GM12891 (cell line): ENCODE measurements at regions not wholly inside any gene's neighbourhood (a gene's known extent, or its start where the extent isn't known, plus 50 kb on each side); places are given as distances from the start of the nearest gene placed in this dataset.

ENCODE experiments used
- PAX5 ChIP-seq: IDR thresholded peaks from 2 replicates; pipeline ENCODE4 v1.6.1; 2011; ENCODE audit warnings: low read length, moderate library complexity, mild to moderate bottlenecking; ENCODE audit not compliant: insufficient read depth, severe bottlenecking
- POLR2A ChIP-seq: IDR thresholded peaks from 2 replicates; pipeline ENCODE4 v1.6.1; 2011; ENCODE audit warnings: low read depth, low read length, control low read depth
- POLR2AphosphoS5 ChIP-seq: IDR thresholded peaks from 2 replicates; pipeline ENCODE4 v1.6.1; 2011; ENCODE audit warnings: low read depth, low read length, control low read depth
- POU2F2 ChIP-seq: IDR thresholded peaks from 2 replicates; pipeline ENCODE4 v1.6.1; 2011; ENCODE audit warnings: low read depth, mild to moderate bottlenecking, control low read depth, low read length, moderate library complexity
- SPI1 ChIP-seq: IDR thresholded peaks from 2 replicates; pipeline ENCODE4 v1.6.1; 2011; ENCODE audit warnings: low read depth, low read length, control low read depth
- TAF1 ChIP-seq: IDR thresholded peaks from 2 replicates; pipeline ENCODE4 v1.6.1; 2011; ENCODE audit warnings: low read depth, low read length, control low read depth

DNA sequence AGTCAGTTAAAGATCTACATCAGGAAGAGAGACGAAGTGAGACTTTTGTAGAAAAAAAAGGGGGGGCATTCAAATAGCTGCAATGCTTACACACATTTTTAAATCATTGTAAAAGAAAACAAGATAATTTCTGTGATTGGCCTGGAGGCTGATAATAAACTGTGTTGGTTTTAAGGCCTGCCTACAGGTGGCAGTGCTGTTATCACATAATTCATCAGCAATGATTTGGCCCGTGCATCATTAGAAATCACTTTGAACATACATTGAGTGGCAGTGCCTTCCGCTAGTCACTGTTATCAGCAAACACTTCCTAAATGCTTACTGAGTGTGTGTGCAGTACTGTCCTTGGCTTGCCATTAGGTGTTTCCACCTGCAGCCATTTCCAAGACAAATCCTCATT lies 831.9 kb downstream of the TRIML1 start:
- no peak for TF ChIP-seq POLR2A
- no peak for TF ChIP-seq SPI1
- no peak for TF ChIP-seq POLR2AphosphoS5
- no peak for TF ChIP-seq TAF1
- TF ChIP-seq PAX5 = no peak
- no peak for TF ChIP-seq POU2F2
